Testis (tissue), 2 donors: ENCODE measurements at regions not wholly inside any gene's neighbourhood (a gene's known extent, or its start where the extent isn't known, plus 50 kb on each side); places are given as distances from the start of the nearest gene placed in this dataset.

Experiments used
- DNase-seq: peaks from one replicate; pipeline ENCODE4 v3.0.0-alpha.2; 2019
- H3K27ac ChIP-seq, 2 donors: fragments of 200-600 bp; sonication (generic); one replicate each; pipeline ENCODE4 v1.5.1; 2019
- H3K27me3 ChIP-seq: fragments of 200-600 bp; sonication (generic); one replicate; pipeline ENCODE4 v1.5.1; 2019
- H3K36me3 ChIP-seq: fragments of 200-600 bp; sonication (generic); one replicate; pipeline ENCODE4 v1.5.1; 2017; ENCODE audit warnings: low read depth; ENCODE audit errors: missing control alignments
- H3K4me1 ChIP-seq: fragments of 200-600 bp; sonication (generic); one replicate; pipeline ENCODE4 v1.5.1; 2019
- H3K4me3 ChIP-seq, 2 donors: fragments of 200-600 bp; sonication (generic); one replicate each; pipeline ENCODE4 v1.5.1; 2017 to 2019
- H3K9me3 ChIP-seq: fragments of 200-600 bp; sonication (generic); one replicate; pipeline ENCODE4 v1.5.1; 2017
- CTCF ChIP-seq, 3 experiments: fragments of 450-650 bp in 2 of 3; fragments of 200-600 bp in 1 of 3; sonication (generic) in 1 of 3; IDR thresholded peaks; one replicate each; pipeline ENCODE4 v1.5.1; 2016 to 2019; ENCODE audit warnings: antibody characterized with exemption in 3 of 3, mild to moderate bottlenecking in 2 of 3, moderate library complexity in 1 of 3
- POLR2A ChIP-seq: fragments of 450-650 bp; IDR thresholded peaks from one replicate; pipeline ENCODE4 v1.6.1; 2017; ENCODE audit warnings: antibody characterized with exemption, mild to moderate bottlenecking, moderate library complexity
- WGBS, 2 donors: methylation state at CpG; one replicate each; pipeline ENCODE4 v1.1.5; 2018; 5-methylcytosine and 5-hydroxymethylcytosine counted together
- intact Hi-C: fragments of 100-400 bp; cut with DNase I; formaldehyde crosslinking; loops from one replicate; pipeline ENCODE4 v1.15.1; 2023; ENCODE audit warnings: low total_unique reads

- Histone ChIP-seq H3K4me3 (no peak overlapping the region), H3K27me3 (no peaks in the 10 kb centered on the region), H3K9me3 (no peaks in the 10 kb centered on the region), H3K36me3 (no peaks in the 10 kb centered on the region), H3K4me1 (no peaks in the 10 kb centered on the region), H3K27ac (no peak overlapping the region)
- intact Hi-C loops = no loop called here
- no peak for DNase-seq
- WGBS, 2 donors = 60 to 69% methylated on average over 5 of the region's 5 CpGs
- TF ChIP-seq CTCF (IDR thresholded peaks at IDR 0.05) = no peak
- no peak for TF ChIP-seq POLR2A
These were observed 280.4 kb downstream of the PBX3 start for GRCh38 chr9:126027566-126027965.

DNA sequence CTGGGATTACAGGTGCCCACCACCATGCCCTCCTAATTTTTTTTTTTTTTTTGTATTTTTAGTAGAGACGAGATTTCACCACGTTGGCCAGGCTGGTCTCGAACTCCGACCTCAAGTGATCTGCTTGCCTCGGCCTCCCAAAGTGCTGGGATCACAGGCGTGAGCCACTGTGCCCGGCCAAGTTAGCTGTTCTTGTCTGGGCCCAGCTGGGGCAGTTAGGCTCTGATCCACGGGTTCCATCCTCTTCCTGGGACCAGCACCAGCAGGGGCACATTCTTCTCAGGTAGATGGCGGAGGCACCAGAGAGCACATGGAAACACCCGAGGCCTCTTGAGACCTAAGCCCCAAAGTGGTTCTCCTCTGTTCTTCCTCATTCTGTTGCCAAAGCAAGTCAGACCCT is 281.6 kb downstream of the PBX3 start:
- Histone ChIP-seq H3K9me3 (no peaks in the 10 kb centered on the region), H3K27me3 (no peaks in the 10 kb centered on the region), H3K27ac (no peak overlapping the region), H3K4me1 (no peaks in the 10 kb centered on the region), H3K36me3 (no peaks in the 10 kb centered on the region), H3K4me3 (no peak overlapping the region)
- 95 to 96% methylated on average over 10 of the region's 10 CpGs for WGBS, 2 donors
- DNase-seq = no peak
- TF ChIP-seq CTCF (IDR thresholded peaks at IDR 0.05) = no peak
- intact Hi-C loops = no loop called here

DNA sequence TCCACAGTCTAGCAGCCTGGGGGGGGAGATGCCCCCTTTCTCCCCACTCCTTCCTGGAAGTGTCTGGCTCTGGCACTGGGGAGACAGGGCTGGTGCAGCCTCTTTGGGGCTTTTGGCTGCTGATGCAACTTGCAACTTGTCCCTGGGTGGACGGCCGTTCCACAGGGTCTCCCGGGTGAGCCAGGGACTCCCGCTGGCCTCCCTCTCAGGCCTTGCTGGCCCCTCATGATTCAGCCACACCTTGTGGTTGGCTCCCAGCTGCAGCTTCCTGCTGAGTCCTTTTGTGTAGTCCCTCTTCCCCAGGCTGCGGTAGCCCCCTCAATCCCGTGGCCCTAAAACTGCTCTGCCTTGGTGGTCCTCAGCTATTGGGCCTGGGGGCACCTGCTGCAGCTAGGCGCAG is 283.5 kb downstream of the PBX3 start:
- TF ChIP-seq CTCF (IDR thresholded peaks at IDR 0.05) (no peak), POLR2A (no peak)

DNA sequence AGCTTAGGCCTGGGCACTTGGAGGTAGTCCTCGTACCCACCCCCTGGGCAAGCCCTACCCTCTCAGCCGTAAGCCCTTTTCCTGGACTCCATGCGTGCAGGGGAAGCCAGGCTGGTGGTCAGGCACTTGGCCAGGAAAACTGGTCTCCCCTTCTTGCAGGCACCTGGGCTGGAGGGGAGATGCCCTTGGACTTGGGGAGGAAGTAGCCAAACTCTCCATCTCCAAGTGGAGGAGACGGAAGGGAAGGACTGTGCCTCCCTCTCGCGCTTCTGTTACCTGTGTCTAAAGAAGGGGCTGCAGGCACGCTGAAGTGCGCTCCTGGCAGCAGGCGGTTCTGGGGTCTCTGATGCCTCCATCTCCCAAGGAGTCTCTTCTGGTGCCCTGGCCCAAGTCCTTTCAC is 283.9 kb downstream of the PBX3 start:
- 90 to 93% methylated on average over 5 to 9 of the region's 9 CpGs for WGBS, 2 donors
- intact Hi-C loops = no loop called here

More for the DNA sequence above, 283.5 kb downstream of the PBX3 start:
- DNase-seq = no peak
- H3K27me3 ChIP-seq = no peaks in the 10 kb centered on the region
- no peak overlapping the region for H3K27ac ChIP-seq
- no peaks in the 10 kb centered on the region for H3K9me3 ChIP-seq
- whole genome bisulfite sequencing, 2 donors = 84% methylated on average over 7 of the region's 7 CpGs; no CpG with 5 or more reads in 1 of the 2 donors
- no peak overlapping the region for H3K4me3 ChIP-seq
- H3K4me1 ChIP-seq = no peaks in the 10 kb centered on the region
- intact Hi-C loops = no loop called here
- H3K36me3 ChIP-seq = no peaks in the 10 kb centered on the region

More for the DNA sequence above, 283.9 kb downstream of the PBX3 start:
- Histone ChIP-seq H3K4me3 (no peak overlapping the region), H3K36me3 (no peaks in the 10 kb centered on the region), H3K9me3 (no peaks in the 10 kb centered on the region), H3K27ac (no peak overlapping the region), H3K4me1 (no peaks in the 10 kb centered on the region), H3K27me3 (no peaks in the 10 kb centered on the region)
- no peak for TF ChIP-seq CTCF (IDR thresholded peaks at IDR 0.05)
- TF ChIP-seq POLR2A = no peak
- no peak for DNase-seq
